Right lobe of liver (tissue), 4 donors: ENCODE measurements at regions not wholly inside any gene's neighbourhood (a gene's known extent, or its start where the extent isn't known, plus 50 kb on each side); places are given as distances from the start of the nearest gene placed in this dataset.

Experiments used
- CTCF ChIP-seq, 4 donors: fragments of 200-600 bp in 3 of 4; fragments of 450-650 bp in 1 of 4; IDR thresholded peaks; one replicate each; pipeline versions ENCODE4 v1.5.1 to v1.8.0; 2016 to 2022; ENCODE audit warnings: antibody characterized with exemption in 4 of 4, mild to moderate bottlenecking in 2 of 4
- POLR2A ChIP-seq: fragments of 450-650 bp; IDR thresholded peaks from one replicate; pipeline ENCODE4 v1.6.1; 2017; ENCODE audit warnings: antibody characterized with exemption, mild to moderate bottlenecking
- donor health status: DM: no; HTN: no; CAD: no.
- donor health status: DM: no; HTN: no; CAD: no.
- donor health status: DM: no; HTN: yes; CAD: no.

- TF ChIP-seq CTCF (IDR thresholded peaks at IDR 0.05) = no peak
- TF ChIP-seq POLR2A = no peak
Observed at GRCh38 chr16:17638134-17638533, 167.4 kb upstream of the XYLT1 start.
